Spleen (tissue), 11 donors: ENCODE measurements at regions not wholly inside any gene's neighbourhood (a gene's known extent, or its start where the extent isn't known, plus 50 kb on each side); places are given as distances from the start of the nearest gene placed in this dataset.

Experiments
- DNase-seq: peaks from one replicate; pipeline ENCODE4 v3.0.0-alpha.2; 2020
- H3K27ac ChIP-seq, 8 donors: fragments of 200-600 bp; sonication (generic) in 7 of 8; 1 replicate in 4 of 8; 2 replicates in 4 of 8; pipeline versions ENCODE4 v1.5.0 to v1.8.0; 2016 to 2021; ENCODE audit warnings: inconsistent platforms in 4 of 8, mild to moderate bottlenecking in 4 of 8, moderate library complexity in 1 of 8
- H3K27me3 ChIP-seq, 7 donors: fragments of 200-600 bp; sonication (generic) in 6 of 7; replicated peaks in 1 of 7; 1 replicate in 4 of 7; 2 replicates in 3 of 7; pipeline versions ENCODE4 v1.5.0 to v1.8.0; 2016 to 2021; ENCODE audit warnings: inconsistent platforms in 3 of 7, mild to moderate bottlenecking in 1 of 7
- H3K36me3 ChIP-seq, 6 donors: fragments of 200-600 bp; sonication (generic) in 5 of 6; 1 replicate in 4 of 6; 2 replicates in 2 of 6; pipeline versions ENCODE4 v1.5.0 to v1.8.0; 2016 to 2021; ENCODE audit warnings: inconsistent platforms in 2 of 6
- H3K4me1 ChIP-seq, 6 donors: fragments of 200-600 bp; sonication (generic) in 5 of 6; 1 replicate in 3 of 6; 2 replicates in 3 of 6; pipeline versions ENCODE4 v1.5.0 to v1.8.0; 2016 to 2021; ENCODE audit warnings: inconsistent platforms in 3 of 6
- H3K4me3 ChIP-seq, 8 donors: fragments of 200-600 bp; sonication (generic) in 7 of 8; 1 replicate in 4 of 8; 2 replicates in 4 of 8; pipeline versions ENCODE4 v1.5.0 to v1.8.0; 2016 to 2021; ENCODE audit warnings: inconsistent platforms in 4 of 8, mild to moderate bottlenecking in 4 of 8, moderate library complexity in 2 of 8
- H3K9me3 ChIP-seq, 8 donors: fragments of 200-600 bp; sonication (generic) in 7 of 8; 1 replicate in 4 of 8; 2 replicates in 4 of 8; pipeline versions ENCODE4 v1.5.0 to v1.8.0; 2016 to 2021; ENCODE audit warnings: inconsistent platforms in 4 of 8
- CTCF ChIP-seq, 11 experiments: fragments of 200-600 bp in 7 of 11; fragments of 450-650 bp in 4 of 11; sonication (generic) in 4 of 11; IDR thresholded peaks in 8 of 11; conservative IDR thresholded peaks in 3 of 11; 1 replicate in 7 of 11; 2 replicates in 4 of 11; pipeline versions ENCODE4 v1.4.0 to v1.8.0; 2016 to 2021; ENCODE audit warnings: antibody characterized with exemption in 11 of 11, inconsistent platforms in 4 of 11, mild to moderate bottlenecking in 1 of 11
- POLR2A ChIP-seq, 3 donors: fragments of 450-650 bp; IDR thresholded peaks; one replicate each; pipeline ENCODE4 v1.5.1; 2017; ENCODE audit warnings: antibody characterized with exemption in 3 of 3, mild to moderate bottlenecking in 1 of 3
- POLR2AphosphoS5 ChIP-seq, 3 donors: sonication (generic); formaldehyde crosslinking; IDR thresholded peaks; one replicate each; pipeline ENCODE4 v1.5.1; 2017; ENCODE audit warnings: antibody characterized with exemption in 3 of 3
- whole genome bisulfite sequencing, 5 donors: extraction: QIAGEN DNeasy Blood & Tissue Kit in 3 of 5; methylation state at CpG; one replicate each; pipeline versions ENCODE4 v1.1.5 to v1.1.7; 2013 to 2018; 5-methylcytosine and 5-hydroxymethylcytosine counted together
- intact Hi-C: fragments of 100-400 bp; cut with DNase I; formaldehyde crosslinking; loops from one replicate; pipeline ENCODE4 v1.15.0; 2023; ENCODE audit warnings: low total_unique reads
- donor health status: healthy with polysubstance abuse.
- donor health status: DM: no; HTN: no; CAD: no; lungs with moderate emphysema.
- donor health status: DM: no; HTN: no; CAD: no.
- donor health status: Bipolar disorder and iron deficiency.
- donor health status: healthy.
- donor health status: DM: no; HTN: no; CAD: no.
- donor health status: DM: yes; HTN: yes; CAD: no.

- DNase-seq, result no peak
- Histone ChIP-seq H3K4me3 (no peak overlapping the region), H3K9me3 (no peaks in the 10 kb centered on the region), H3K36me3 (no peaks in the 10 kb centered on the region), H3K4me1 (no peaks in the 10 kb centered on the region), H3K27ac (no peak overlapping the region), H3K27me3 (no peaks in the 10 kb centered on the region)
- TF ChIP-seq POLR2AphosphoS5 (IDR thresholded peaks at IDR 0.05), result no peak
- TF ChIP-seq POLR2A (IDR thresholded peaks at IDR 0.05), result no peak
- TF ChIP-seq CTCF (IDR thresholded peaks at IDR 0.05 in 8 of 11, conservative IDR thresholded peaks at IDR 0.05 in 3 of 11), result no peak
- WGBS, 5 donors, result 36 to 50% (median 37%) methylated on average over 4 of the region's 4 CpGs
- intact Hi-C loops, result no loop called here
These were observed 256.6 kb downstream of the HS3ST3B1 start for GRCh38 chr17:14557480-14557879.

GRCh38 chr17:14553847-14554246, 253.0 kb downstream of the HS3ST3B1 start:
- TF ChIP-seq POLR2AphosphoS5 (IDR thresholded peaks at IDR 0.05) (no peak), CTCF (IDR thresholded peaks at IDR 0.05 in 8 of 11, conservative IDR thresholded peaks at IDR 0.05 in 3 of 11) (no peak), POLR2A (IDR thresholded peaks at IDR 0.05) (no peak)
- intact Hi-C loops, result no loop called here
- no peak for DNase-seq
- no peaks in the 10 kb centered on the region for H3K27me3 ChIP-seq
- H3K4me1 ChIP-seq, result no peaks in the 10 kb centered on the region
- 60 to 90% (median 73%) methylated on average over 2 of the region's 2 CpGs for WGBS, 5 donors
- no peak overlapping the region for H3K4me3 ChIP-seq
- no peaks in the 10 kb centered on the region for H3K36me3 ChIP-seq
- no peaks in the 10 kb centered on the region for H3K9me3 ChIP-seq
- H3K27ac ChIP-seq, result no peak overlapping the region

GRCh38 chr17:14552306-14552705, 251.4 kb downstream of the HS3ST3B1 start:
- H3K4me3 ChIP-seq, result no peak overlapping the region
- no peak for TF ChIP-seq POLR2A (IDR thresholded peaks at IDR 0.05)
- no peak for TF ChIP-seq POLR2AphosphoS5 (IDR thresholded peaks at IDR 0.05)
- TF ChIP-seq CTCF (IDR thresholded peaks at IDR 0.05 in 8 of 11, conservative IDR thresholded peaks at IDR 0.05 in 3 of 11), result no peak
- H3K4me1 ChIP-seq, result no peaks in the 10 kb centered on the region
- no peaks in the 10 kb centered on the region for H3K27me3 ChIP-seq
- H3K36me3 ChIP-seq, result no peaks in the 10 kb centered on the region
- intact Hi-C loops, result no loop called here
- no peak overlapping the region for H3K27ac ChIP-seq
- H3K9me3 ChIP-seq, result no peaks in the 10 kb centered on the region
- WGBS, 5 donors, result 73 to 87% (median 82%) methylated on average over 7 of the region's 7 CpGs
- DNase-seq, result no peak

- H3K27me3 ChIP-seq, result peaks cover 0 to 12% (median 0%) of the 10 kb centered on the region in 7 donors
- intact Hi-C loops, result no loop called here
- no peaks in the 10 kb centered on the region for H3K4me1 ChIP-seq
- H3K4me3 ChIP-seq, result no peak overlapping the region
- no peak overlapping the region for H3K27ac ChIP-seq
- TF ChIP-seq POLR2A (IDR thresholded peaks at IDR 0.05), result no peak
- TF ChIP-seq POLR2AphosphoS5 (IDR thresholded peaks at IDR 0.05), result no peak
- TF ChIP-seq CTCF (IDR thresholded peaks at IDR 0.05 in 8 of 11, conservative IDR thresholded peaks at IDR 0.05 in 3 of 11), result no peak
- no peak for DNase-seq
- WGBS, 5 donors, result 85 to 97% (median 93%) methylated on average over 2 of the region's 2 CpGs
- no peaks in the 10 kb centered on the region for H3K36me3 ChIP-seq
- H3K9me3 ChIP-seq, result no peaks in the 10 kb centered on the region
These were observed 246.7 kb downstream of the HS3ST3B1 start for GRCh38 chr17:14547556-14547955.
